ENCODE measurements at regions not wholly inside any gene's neighbourhood (a gene's known extent, or its start where the extent isn't known, plus 50 kb on each side); places are given as distances from the start of the nearest gene placed in this dataset.

- TF ChIP-seq EZH2 (IDR thresholded peaks at IDR 0.05; ENCODE audit: insufficient read depth, low read length) = no peak
- TF ChIP-seq CTCF (IDR thresholded peaks at IDR 0.05; ENCODE audit: insufficient read depth, low read depth, low read length) = no peak
- no peak overlapping the region for H2AFZ ChIP-seq (ENCODE audit: low read depth, low read length)
- no peak for FAIRE-seq
- no peaks in the 10 kb centered on the region for H3K79me2 ChIP-seq (ENCODE audit: insufficient read depth, low read length)
- no peaks in the 10 kb centered on the region for H3K27me3 Mint-ChIP-seq (ENCODE audit: low read depth, unreplicated experiment)
- H3K4me2 ChIP-seq (ENCODE audit: low read length) = no peak overlapping the region
- H3K27me3 ChIP-seq (ENCODE audit: insufficient read depth, low read length) = no peaks in the 10 kb centered on the region
- no peak overlapping the region for H3K9ac ChIP-seq (ENCODE audit: low read length)
- no peaks in the 10 kb centered on the region for H3K36me3 Mint-ChIP-seq (ENCODE audit: low read depth, unreplicated experiment)
- no peak overlapping the region for H3K27ac Mint-ChIP-seq (ENCODE audit: unreplicated experiment)
- no peaks in the 10 kb centered on the region for H3K4me1 ChIP-seq (ENCODE audit: insufficient read depth, low read length)
- H4K20me1 ChIP-seq (ENCODE audit: insufficient read depth, low read length) = no peaks in the 10 kb centered on the region
- H3K36me3 ChIP-seq (ENCODE audit: insufficient read depth, low read length) = no peaks in the 10 kb centered on the region
- H3K9me3 Mint-ChIP-seq (ENCODE audit: unreplicated experiment) = peaks cover 3% of the 10 kb centered on the region
- no peaks in the 10 kb centered on the region for H3K4me1 Mint-ChIP-seq (ENCODE audit: low read depth, unreplicated experiment)
- H3K9me3 ChIP-seq (ENCODE audit: insufficient read depth, low read depth, low read length) = no peaks in the 10 kb centered on the region
- no peak overlapping the region for H3K4me3 Mint-ChIP-seq (ENCODE audit: unreplicated experiment)
- no peak for DNase-seq (ENCODE audit: low read depth)
- no peak overlapping the region for H3K4me3 ChIP-seq (ENCODE audit: insufficient read depth, low read depth, low read length)
- no peak overlapping the region for H3K27ac ChIP-seq (ENCODE audit: low read depth, low read length)
Observed at GRCh38 chr4:177706916-177707315, 264.7 kb upstream of the AGA start.

GRCh38 chr4:177713454-177713853, 271.2 kb upstream of the AGA start:
- TF ChIP-seq CTCF (IDR thresholded peaks at IDR 0.05; ENCODE audit: insufficient read depth, low read depth, low read length) = no peak
- no peak for TF ChIP-seq EZH2 (IDR thresholded peaks at IDR 0.05; ENCODE audit: insufficient read depth, low read length)

GRCh38 chr4:177717407-177717806, 275.2 kb upstream of the AGA start:
- Mint-ChIP-seq H3K9me3 (ENCODE audit: unreplicated experiment) (no peaks in the 10 kb centered on the region), H3K27ac (ENCODE audit: unreplicated experiment) (no peak overlapping the region), H3K36me3 (ENCODE audit: low read depth, unreplicated experiment) (no peaks in the 10 kb centered on the region), H3K27me3 (ENCODE audit: low read depth, unreplicated experiment) (no peaks in the 10 kb centered on the region), H3K4me3 (ENCODE audit: unreplicated experiment) (no peak overlapping the region), H3K4me1 (ENCODE audit: low read depth, unreplicated experiment) (no peaks in the 10 kb centered on the region)
- no peak overlapping the region for H3K4me3 ChIP-seq (ENCODE audit: insufficient read depth, low read depth, low read length)
- H3K27me3 ChIP-seq (ENCODE audit: insufficient read depth, low read length) = no peaks in the 10 kb centered on the region
- no peak for FAIRE-seq
- no peaks in the 10 kb centered on the region for H3K4me1 ChIP-seq (ENCODE audit: insufficient read depth, low read length)
- TF ChIP-seq EZH2 (IDR thresholded peaks at IDR 0.05; ENCODE audit: insufficient read depth, low read length) (no peak), CTCF (IDR thresholded peaks at IDR 0.05; ENCODE audit: insufficient read depth, low read depth, low read length) (no peak)
- H3K9ac ChIP-seq (ENCODE audit: low read length) = no peak overlapping the region
- DNase-seq (ENCODE audit: low read depth) = no peak
- H3K9me3 ChIP-seq (ENCODE audit: insufficient read depth, low read depth, low read length) = no peaks in the 10 kb centered on the region
- H2AFZ ChIP-seq (ENCODE audit: low read depth, low read length) = no peak overlapping the region
- H3K36me3 ChIP-seq (ENCODE audit: insufficient read depth, low read length) = no peaks in the 10 kb centered on the region
- no peak overlapping the region for H3K4me2 ChIP-seq (ENCODE audit: low read length)
- no peaks in the 10 kb centered on the region for H4K20me1 ChIP-seq (ENCODE audit: insufficient read depth, low read length)
- no peak overlapping the region for H3K27ac ChIP-seq (ENCODE audit: low read depth, low read length)
- no peaks in the 10 kb centered on the region for H3K79me2 ChIP-seq (ENCODE audit: insufficient read depth, low read length)

More at GRCh38 chr4:177713454-177713853, 271.2 kb upstream of the AGA start:
- Histone ChIP-seq H3K36me3 (ENCODE audit: insufficient read depth, low read length) (no peaks in the 10 kb centered on the region), H3K27ac (ENCODE audit: low read depth, low read length) (no peak overlapping the region), H2AFZ (ENCODE audit: low read depth, low read length) (no peak overlapping the region), H3K4me1 (ENCODE audit: insufficient read depth, low read length) (no peaks in the 10 kb centered on the region), H3K4me3 (ENCODE audit: insufficient read depth, low read depth, low read length) (no peak overlapping the region), H3K4me2 (ENCODE audit: low read length) (no peak overlapping the region), H3K79me2 (ENCODE audit: insufficient read depth, low read length) (no peaks in the 10 kb centered on the region), H3K9ac (ENCODE audit: low read length) (no peak overlapping the region), H3K9me3 (ENCODE audit: insufficient read depth, low read depth, low read length) (no peaks in the 10 kb centered on the region), H4K20me1 (ENCODE audit: insufficient read depth, low read length) (no peaks in the 10 kb centered on the region), H3K27me3 (ENCODE audit: insufficient read depth, low read length) (no peaks in the 10 kb centered on the region)
- no peaks in the 10 kb centered on the region for H3K27me3 Mint-ChIP-seq (ENCODE audit: low read depth, unreplicated experiment)
- no peaks in the 10 kb centered on the region for H3K4me1 Mint-ChIP-seq (ENCODE audit: low read depth, unreplicated experiment)
- H3K36me3 Mint-ChIP-seq (ENCODE audit: low read depth, unreplicated experiment) = no peaks in the 10 kb centered on the region
- no peaks in the 10 kb centered on the region for H3K9me3 Mint-ChIP-seq (ENCODE audit: unreplicated experiment)
- FAIRE-seq (no peak), DNase-seq (ENCODE audit: low read depth) (no peak)
- H3K27ac Mint-ChIP-seq (ENCODE audit: unreplicated experiment) = no peak overlapping the region
- H3K4me3 Mint-ChIP-seq (ENCODE audit: unreplicated experiment) = no peak overlapping the region
